Gastrocnemius medialis (tissue), 4 donors: ENCODE measurements at regions not wholly inside any gene's neighbourhood (a gene's known extent, or its start where the extent isn't known, plus 50 kb on each side); places are given as distances from the start of the nearest gene placed in this dataset.

Source experiments
- POLR2A ChIP-seq, 2 donors: fragments of 450-650 bp; IDR thresholded peaks; one replicate each; pipeline ENCODE4 v1.6.1; 2017; ENCODE audit warnings: antibody characterized with exemption in 2 of 2, mild to moderate bottlenecking in 2 of 2, moderate library complexity in 2 of 2
- TF ChIP-seq, protein P1 (sequence below), 5 experiments: fragments of 450-650 bp in 3 of 5; fragments of 200-600 bp in 2 of 5; sonication (generic) in 2 of 5; IDR thresholded peaks in 4 of 5; conservative IDR thresholded peaks in 1 of 5; 1 replicate in 4 of 5; 2 replicates in 1 of 5; pipeline ENCODE4 v1.5.1; 2016 to 2019; ENCODE audit warnings: antibody characterized with exemption in 5 of 5, mild to moderate bottlenecking in 3 of 5, moderate library complexity in 3 of 5

DNA sequence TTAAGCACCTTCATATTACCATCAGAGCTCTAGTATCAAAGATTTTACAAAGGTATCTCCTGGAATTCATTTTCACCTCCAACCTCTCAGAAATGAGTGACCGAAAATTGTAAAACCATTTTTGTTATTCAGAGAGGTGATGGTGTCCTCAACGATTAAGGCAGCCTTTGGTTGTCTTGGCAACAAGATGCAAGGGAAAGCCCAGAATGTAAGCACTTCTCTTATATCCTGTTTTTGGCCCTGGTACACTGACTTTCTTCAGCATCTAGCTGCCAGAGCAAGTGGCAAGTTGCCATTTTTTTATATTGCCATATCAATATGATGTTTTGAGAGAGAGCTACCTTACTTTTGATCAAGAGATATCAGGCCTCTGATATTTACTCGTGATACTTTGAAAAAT, 384.9 kb upstream of the NECTIN3 start:
- no peak for TF ChIP-seq POLR2A (IDR thresholded peaks at IDR 0.05)
- TF ChIP-seq, protein P1, sequence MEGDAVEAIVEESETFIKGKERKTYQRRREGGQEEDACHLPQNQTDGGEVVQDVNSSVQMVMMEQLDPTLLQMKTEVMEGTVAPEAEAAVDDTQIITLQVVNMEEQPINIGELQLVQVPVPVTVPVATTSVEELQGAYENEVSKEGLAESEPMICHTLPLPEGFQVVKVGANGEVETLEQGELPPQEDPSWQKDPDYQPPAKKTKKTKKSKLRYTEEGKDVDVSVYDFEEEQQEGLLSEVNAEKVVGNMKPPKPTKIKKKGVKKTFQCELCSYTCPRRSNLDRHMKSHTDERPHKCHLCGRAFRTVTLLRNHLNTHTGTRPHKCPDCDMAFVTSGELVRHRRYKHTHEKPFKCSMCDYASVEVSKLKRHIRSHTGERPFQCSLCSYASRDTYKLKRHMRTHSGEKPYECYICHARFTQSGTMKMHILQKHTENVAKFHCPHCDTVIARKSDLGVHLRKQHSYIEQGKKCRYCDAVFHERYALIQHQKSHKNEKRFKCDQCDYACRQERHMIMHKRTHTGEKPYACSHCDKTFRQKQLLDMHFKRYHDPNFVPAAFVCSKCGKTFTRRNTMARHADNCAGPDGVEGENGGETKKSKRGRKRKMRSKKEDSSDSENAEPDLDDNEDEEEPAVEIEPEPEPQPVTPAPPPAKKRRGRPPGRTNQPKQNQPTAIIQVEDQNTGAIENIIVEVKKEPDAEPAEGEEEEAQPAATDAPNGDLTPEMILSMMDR (IDR thresholded peaks at IDR 0.05 in 4 of 5, conservative IDR thresholded peaks at IDR 0.05 in 1 of 5): no peak
